HTR-8/SVneo (cell line): ENCODE measurements at regions not wholly inside any gene's neighbourhood (a gene's known extent, or its start where the extent isn't known, plus 50 kb on each side); places are given as distances from the start of the nearest gene placed in this dataset.

ENCODE experiments used
- DNase-seq: peaks from one replicate; pipeline ENCODE4 v3.0.0; 2011; ENCODE audit warnings: low spot score, mixed read lengths; ENCODE audit not compliant: insufficient read length
- FAIRE-seq: peaks from 2 replicates; lab custom pipeline; 2011; peaks lifted over from hg19 to GRCh38; lab: Jason Lieb, UNC

- no peak for FAIRE-seq
- DNase-seq, result no peak
Measured at GRCh38 chr3:151935446-151935845, 62.0 kb downstream of the SUCNR1 start.

- DNase-seq (no peak), FAIRE-seq (no peak)
Measured at GRCh38 chr3:151940481-151940880, 67.0 kb downstream of the SUCNR1 start.

GRCh38 chr3:151943539-151943938, 70.1 kb downstream of the SUCNR1 start:
- no peak for DNase-seq
- FAIRE-seq, result peak; percentile 46

- FAIRE-seq (no peak), DNase-seq (no peak)
Measured at GRCh38 chr3:151944356-151944755, 70.9 kb downstream of the SUCNR1 start.

- DNase-seq (no peak), FAIRE-seq (no peak)
Measured at GRCh38 chr3:151946606-151947005, 73.2 kb downstream of the SUCNR1 start.

GRCh38 chr3:151949706-151950105, 76.3 kb downstream of the SUCNR1 start:
- DNase-seq (no peak), FAIRE-seq (no peak)

GRCh38 chr3:151955356-151955755, 81.9 kb downstream of the SUCNR1 start:
- no peak for FAIRE-seq
- DNase-seq, result no peak

- FAIRE-seq (no peak), DNase-seq (no peak)
Measured at GRCh38 chr3:151960961-151961580, 87.6 kb downstream of the SUCNR1 start.

GRCh38 chr3:151962352-151962751, 88.9 kb downstream of the SUCNR1 start:
- FAIRE-seq (no peak), DNase-seq (no peak)

GRCh38 chr3:151962912-151963311, 89.5 kb downstream of the SUCNR1 start:
- DNase-seq, result no peak
- FAIRE-seq, result no peak

- no peak for FAIRE-seq
- no peak for DNase-seq
Measured at GRCh38 chr3:151964743-151965142, 91.3 kb downstream of the SUCNR1 start.

- DNase-seq, result no peak
- no peak for FAIRE-seq
Measured at GRCh38 chr3:151969026-151969642, 95.7 kb downstream of the SUCNR1 start.

- DNase-seq (no peak), FAIRE-seq (no peak)
Measured at GRCh38 chr3:151971814-151972579, 98.6 kb downstream of the SUCNR1 start.

- peak; percentile 18 for DNase-seq
- FAIRE-seq, result no peak
Measured at GRCh38 chr3:151974067-151974466, 100.6 kb downstream of the SUCNR1 start.

GRCh38 chr3:151976211-151977050, 103.0 kb downstream of the SUCNR1 start:
- FAIRE-seq (peak; percentile 92), DNase-seq (peak; percentile 84)

GRCh38 chr3:151979906-151980305, 106.5 kb downstream of the SUCNR1 start:
- FAIRE-seq, result no peak
- DNase-seq, result no peak

GRCh38 chr3:151983538-151983937, 110.1 kb downstream of the SUCNR1 start:
- FAIRE-seq (no peak), DNase-seq (no peak)

GRCh38 chr3:151985787-151986430, 112.5 kb downstream of the SUCNR1 start:
- DNase-seq, result no peak
- FAIRE-seq, result no peak

- DNase-seq, result no peak
- no peak for FAIRE-seq
Measured at GRCh38 chr3:151987893-151988292, 114.5 kb downstream of the SUCNR1 start.

GRCh38 chr3:151989621-151990020, 116.2 kb downstream of the SUCNR1 start:
- FAIRE-seq (no peak), DNase-seq (no peak)
